Activated CD4-positive, CD25-positive, alpha-beta regulatory T cell treated with anti-CD3 and anti-CD28 coated beads, Interleukin-2, amount 50 U/mL, for 72 hours (primary cell): ENCODE measurements at regions not wholly inside any gene's neighbourhood (a gene's known extent, or its start where the extent isn't known, plus 50 kb on each side); places are given as distances from the start of the nearest gene placed in this dataset.
"Not testable (repeated sequence)": the region's sequence is repeated elsewhere in the genome, so short reads cannot be mapped to it uniquely, and the experiment has no call there.

ENCODE experiments used
- DNase-seq: peaks from one replicate; pipeline ENCODE4 v3.0.0; 2021

DNA sequence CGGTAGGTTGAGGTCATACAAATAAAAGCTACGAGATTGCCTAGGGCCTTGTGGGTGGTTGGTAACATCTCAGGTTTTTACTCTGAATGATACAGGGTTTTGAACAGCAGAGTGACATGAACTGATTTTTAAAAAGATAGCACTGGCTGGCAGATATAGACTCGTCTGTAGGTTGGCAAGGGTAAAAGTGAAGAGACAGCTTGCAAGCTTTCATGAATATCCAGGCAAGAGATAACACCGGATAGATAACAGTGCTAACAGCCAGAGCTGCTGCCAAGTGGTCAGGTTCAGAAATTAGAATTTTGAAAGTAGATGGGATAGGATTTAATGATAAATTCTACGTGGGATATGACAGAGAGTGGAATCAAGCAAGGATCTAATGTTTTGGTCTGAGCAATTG is 299.7 kb upstream of the AADAT start:
- no peak for DNase-seq

DNA sequence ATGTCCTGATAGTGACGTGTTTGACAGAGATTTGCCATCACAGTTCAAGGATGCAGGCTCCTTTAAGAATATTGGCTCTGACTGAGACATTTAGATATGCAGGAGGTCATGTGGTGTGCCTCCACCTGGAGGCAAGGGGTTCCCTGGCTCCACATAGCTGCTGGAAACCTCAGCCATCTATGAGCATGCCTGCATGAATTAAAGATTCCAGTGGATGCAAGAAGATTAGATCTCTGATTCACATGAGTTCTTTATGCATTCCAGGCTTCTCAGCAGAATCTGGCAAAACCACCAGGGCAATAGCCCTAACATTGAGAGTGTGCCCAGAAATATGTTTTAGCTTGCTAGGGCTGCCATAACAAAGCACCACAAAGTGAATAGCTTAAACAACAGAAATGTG is 298.5 kb upstream of the AADAT start:
- DNase-seq = no peak

DNA sequence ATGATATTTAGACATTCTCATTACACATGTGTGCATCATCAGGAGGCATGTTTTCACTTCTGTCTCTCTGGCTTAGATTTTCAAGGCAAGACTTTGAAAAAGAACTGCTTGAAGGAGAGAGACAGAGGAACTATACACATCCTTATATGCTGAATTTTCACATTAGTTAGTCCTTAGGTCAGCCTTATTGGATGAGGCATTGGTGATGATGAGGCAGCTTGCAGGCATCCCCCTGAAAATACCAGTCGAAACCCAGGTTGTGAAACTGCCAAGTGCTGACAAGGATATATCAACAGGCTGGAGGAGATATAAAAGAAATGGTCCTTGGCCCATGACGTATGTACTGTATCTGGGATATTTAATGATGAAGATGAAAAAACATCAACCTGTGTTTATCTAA is 297.2 kb upstream of the AADAT start:
- DNase-seq = no peak

- no peak for DNase-seq
Observed at GRCh38 chr4:170386511-170386910, 296.8 kb upstream of the AADAT start.

DNA sequence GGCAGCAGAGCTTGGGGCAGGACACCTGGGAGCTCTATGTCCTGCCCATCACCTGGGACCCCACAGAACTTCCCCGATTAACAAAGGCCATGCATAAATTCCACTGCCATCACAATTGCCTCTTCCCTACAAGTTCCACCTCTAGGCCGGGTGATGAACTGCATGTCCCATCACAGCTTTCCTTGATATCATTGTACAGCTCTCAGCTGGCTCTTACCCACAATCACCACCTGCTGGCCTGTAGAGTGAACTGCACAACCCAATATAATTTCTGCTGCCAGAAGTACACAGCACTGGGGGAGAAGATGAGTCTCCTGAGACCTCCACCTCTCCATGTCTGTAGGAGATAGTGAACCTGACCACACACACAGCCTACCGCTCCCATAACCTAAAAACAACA is 285.0 kb upstream of the AADAT start:
- no peak for DNase-seq

DNA sequence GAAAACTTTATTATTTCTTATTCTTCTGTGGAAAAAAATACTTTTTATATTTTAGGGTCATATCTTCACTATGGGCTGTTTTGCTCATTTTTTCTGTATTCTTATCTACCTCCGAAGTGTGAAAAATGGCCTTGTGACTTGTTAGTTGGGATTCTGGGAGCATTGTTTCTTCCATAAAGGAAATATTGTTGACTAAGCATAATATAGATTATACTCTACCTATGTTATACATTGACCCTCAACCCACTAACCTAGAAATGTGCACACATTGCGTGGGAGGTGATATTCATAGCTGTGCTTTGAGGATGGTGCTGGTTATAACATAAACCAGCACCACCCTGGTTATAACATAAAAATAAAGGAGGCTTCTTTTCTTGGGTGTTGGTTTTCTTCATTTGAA is 259.2 kb upstream of the AADAT start:
- no peak for DNase-seq

- not testable (repeated sequence) for DNase-seq
Observed at GRCh38 chr4:170347191-170347590, 257.4 kb upstream of the AADAT start.

DNA sequence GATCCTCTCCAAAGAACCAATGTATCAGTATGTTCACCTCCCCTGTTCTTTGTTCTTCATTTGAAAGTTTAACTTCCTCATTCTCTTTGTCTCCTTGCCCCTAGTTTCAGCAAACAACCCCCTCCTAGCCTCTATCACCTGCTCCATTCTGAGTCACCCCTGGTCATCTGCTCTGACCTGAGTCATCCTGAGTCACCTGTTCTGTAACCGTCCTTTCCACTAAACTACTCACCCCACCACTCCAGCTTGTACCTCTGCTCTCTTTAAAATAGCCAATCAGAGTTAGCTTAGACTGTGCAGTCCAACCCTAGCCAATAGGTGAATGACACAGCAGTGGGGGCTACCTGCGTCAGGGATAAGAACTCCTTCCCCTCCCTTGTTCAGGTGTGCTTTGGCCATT is 249.8 kb upstream of the AADAT start:
- DNase-seq = no peak

DNA sequence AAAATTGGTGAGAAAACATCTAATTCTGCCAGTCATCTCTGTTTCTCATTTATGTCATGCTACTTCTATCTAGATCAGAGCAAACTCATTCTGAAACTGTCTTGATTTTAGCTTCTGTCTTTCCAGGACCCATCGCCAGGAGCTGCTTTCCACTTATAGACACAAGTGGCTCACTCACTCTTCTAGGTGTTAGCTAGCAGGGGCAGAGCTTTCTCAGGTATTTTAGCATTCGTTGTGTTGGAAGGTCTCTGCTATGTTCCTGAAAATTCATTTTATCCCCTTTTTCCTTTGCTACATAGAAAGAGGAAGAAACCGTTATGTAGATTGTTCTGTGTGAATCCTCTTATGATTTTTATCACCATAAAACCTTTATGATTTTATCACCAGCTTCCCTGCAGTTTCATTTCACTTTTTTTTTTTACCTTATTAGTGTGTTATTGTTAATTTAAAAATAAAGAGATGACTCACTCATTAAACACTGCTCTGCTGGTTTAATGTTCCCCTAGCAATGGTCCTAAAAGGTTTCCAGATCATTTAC is 246.6 kb upstream of the AADAT start:
- no peak for DNase-seq

DNA sequence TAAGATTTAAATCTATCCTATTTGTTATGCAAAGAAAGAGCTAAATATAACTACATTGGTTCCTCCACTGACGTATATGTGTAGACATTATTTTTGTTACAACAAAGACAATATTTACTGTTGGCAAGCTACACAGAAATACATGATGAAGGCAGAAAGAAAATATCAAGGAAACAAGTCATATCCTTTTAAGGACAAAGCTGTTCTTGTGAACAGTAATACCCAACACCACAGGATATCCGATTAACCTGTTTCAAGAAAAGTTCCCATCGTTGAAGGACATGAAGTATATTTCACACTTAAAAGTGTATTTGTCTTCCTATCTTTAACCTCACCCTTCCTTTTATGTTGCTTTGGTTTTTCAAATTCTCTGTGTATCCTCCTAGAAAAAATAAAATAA is 235.8 kb upstream of the AADAT start:
- DNase-seq = no peak

DNA sequence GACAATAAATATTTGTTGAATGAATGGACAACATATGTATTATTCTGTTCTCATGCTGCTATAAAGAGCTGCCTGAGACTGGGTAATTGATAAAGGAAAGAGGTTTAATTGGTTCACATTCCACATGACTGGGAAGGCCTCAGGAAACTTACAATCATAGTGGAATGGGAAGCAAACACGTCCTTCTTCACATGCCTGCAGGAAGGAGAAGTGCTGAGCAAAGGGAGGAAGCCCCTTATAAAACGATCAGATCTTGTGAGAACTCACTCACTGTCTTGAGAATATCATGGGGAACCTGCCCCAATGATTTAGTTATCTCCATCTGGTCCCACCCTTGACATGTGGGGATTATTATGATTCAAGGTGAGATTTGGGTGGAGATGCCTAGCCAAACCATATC is 233.9 kb upstream of the AADAT start:
- DNase-seq = no peak

- no peak for DNase-seq
Observed at GRCh38 chr4:170307182-170307581, 217.4 kb upstream of the AADAT start.

DNA sequence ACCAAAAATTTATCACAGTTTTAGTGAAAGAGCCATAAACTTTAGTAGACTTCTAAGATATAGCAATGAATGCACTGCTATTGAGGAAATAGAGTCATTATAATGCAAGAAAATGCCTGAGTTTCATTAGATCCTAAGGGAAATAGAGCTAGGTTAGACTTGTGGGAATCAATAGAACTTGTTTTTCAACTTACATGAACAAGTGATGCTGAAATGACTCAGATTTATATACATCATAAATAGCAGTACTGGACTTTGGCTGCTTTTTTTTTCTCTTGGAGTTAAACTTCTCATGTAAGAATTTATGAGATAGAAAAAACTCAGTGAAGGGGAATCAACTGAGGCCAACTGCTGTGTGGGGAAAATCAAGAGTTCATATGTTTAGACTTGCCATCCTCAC is 216.5 kb upstream of the AADAT start:
- DNase-seq = no peak

GRCh38 chr4:170305627-170306026 is 215.9 kb upstream of the AADAT start:
- no peak for DNase-seq

- no peak for DNase-seq
Observed at GRCh38 chr4:170281027-170281426, 191.3 kb upstream of the AADAT start.

GRCh38 chr4:170278460-170278859 is 188.7 kb upstream of the AADAT start:
- DNase-seq = no peak

- DNase-seq = no peak
Observed at GRCh38 chr4:170274616-170275015, 184.9 kb upstream of the AADAT start.

DNA sequence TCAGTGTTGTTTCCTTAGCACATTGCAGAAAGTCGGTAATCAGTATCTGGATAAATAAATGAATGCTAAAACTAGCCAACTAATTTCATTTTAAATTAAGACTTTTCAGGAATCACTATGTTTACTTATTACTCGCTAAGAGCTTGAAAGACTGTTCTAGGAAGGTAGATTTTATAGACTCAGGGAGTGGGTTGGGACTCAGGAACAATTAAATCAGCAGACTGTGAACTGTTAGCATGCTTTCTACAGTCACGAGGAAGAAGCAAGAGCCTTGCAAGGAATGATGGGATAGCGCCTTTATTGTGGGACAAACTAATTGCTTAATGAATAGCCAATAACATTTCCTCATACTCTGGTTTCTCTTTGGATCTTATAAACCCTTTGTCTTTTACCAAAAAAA is 183.2 kb upstream of the AADAT start:
- no peak for DNase-seq

- no peak for DNase-seq
Observed at GRCh38 chr4:170271723-170272122, 182.0 kb upstream of the AADAT start.

DNA sequence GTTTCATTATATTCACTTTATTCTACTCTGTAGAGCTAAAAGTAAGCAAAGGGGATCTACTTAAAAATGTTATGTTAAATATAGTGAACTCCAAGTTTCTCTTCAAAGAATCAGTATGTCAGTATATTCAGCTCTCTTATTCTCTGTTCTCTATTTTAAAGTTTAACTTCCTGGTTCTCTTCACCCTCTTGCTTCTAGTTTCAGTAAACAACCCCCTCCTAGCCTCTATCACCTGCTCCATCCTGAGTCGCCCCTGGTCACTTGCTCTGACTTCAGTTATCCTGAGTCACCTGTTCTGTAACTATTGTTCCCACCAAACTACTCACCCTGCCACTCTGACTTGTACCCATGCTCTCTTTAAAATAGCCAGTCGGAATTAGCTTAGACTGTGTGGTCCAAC is 180.9 kb upstream of the AADAT start:
- no peak for DNase-seq

DNA sequence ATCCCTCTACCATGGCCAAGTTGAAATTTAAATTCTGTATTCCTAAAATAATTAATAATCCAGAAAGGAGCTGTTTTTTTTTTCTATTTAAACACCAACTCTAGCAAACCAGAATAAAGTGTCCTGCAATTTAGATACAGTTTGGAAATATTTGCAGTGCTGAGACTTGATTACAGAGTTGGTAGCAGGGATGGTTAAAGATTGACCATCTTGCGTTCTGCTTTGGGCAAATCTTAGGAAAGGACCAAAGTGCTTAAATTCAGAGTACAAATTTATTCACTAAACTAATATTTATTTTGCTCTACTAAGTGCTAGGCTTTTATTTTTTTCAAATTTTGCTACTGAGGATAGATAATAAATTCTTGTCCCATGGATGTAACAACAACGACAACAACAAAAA is 180.2 kb upstream of the AADAT start:
- no peak for DNase-seq

DNA sequence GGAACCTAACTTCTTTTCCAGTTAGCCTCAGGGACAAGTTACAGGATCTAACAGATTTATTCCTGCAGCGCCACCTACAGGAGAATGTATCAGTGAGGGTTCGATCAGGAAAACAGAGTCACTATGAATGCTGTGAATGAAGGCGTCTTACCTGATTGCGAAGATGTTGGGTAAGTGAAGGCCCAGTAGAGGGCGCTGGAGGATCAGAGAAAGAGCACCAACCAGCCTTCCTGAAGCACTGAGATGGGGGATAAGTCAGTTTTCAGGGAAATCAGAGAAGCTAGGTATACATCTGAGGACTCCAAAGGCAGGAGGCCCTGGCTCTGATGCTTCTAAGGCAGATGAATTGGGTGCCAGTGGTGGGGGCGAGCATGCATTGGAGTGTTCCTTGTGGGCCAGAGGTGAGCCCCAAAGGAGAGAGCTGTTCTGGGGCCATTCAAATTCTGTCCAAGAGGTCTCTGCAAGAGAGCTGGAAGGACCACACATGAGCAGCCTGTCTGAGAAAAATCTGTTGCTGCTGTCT is 169.9 kb upstream of the AADAT start:
- DNase-seq = peak; percentile 29

GRCh38 chr4:170256807-170257206 is 167.1 kb upstream of the AADAT start:
- DNase-seq = no peak

- DNase-seq = no peak
Observed at GRCh38 chr4:170248576-170248975, 158.8 kb upstream of the AADAT start.

DNA sequence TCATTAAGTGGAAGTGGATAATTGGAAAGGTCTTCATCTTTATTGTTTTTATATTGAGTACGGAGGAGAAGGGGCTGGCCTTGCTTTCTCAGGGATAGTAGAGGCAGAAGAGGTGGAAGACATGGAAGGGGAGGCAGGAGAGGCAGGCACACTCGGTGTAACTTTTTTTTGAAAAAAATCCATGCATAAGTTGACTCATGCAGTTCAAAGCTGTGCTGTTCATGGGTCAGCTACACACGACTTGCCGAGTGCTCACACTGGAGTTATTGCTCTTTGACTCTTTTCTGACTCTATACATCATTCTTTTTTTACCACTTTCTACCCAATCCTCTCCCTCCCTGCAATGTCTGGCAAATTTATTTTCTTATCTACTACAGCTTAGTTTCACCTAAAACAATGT is 158.3 kb upstream of the AADAT start:
- no peak for DNase-seq

DNA sequence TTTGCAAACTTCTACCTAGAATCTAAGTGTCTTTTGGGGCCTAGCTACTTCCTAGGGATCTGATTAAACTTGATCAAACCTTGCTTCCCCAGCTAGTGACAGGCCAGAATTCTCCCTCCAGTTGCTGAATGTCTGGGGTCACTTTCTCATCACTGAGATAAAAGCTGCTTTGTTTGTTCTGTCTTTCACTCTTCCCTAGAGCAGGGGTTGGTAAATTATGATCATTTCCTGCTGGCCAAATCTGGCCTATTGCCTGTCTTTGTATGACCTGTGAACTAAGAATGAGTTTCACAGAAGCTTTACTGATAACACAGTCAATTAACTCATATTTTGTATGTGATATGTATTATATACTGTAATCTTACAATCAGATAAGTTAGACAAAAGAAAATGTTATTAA is 157.8 kb upstream of the AADAT start:
- no peak for DNase-seq
